GM21360 (cell line): ENCODE measurements at regions not wholly inside any gene's neighbourhood (a gene's known extent, or its start where the extent isn't known, plus 50 kb on each side); places are given as distances from the start of the nearest gene placed in this dataset.

Experiments
- ATAC-seq: cut with Tn5 transposase; IDR thresholded peaks from one replicate; pipeline ENCODE4 v1.9.1; 2021; ENCODE audit warnings: mild to moderate bottlenecking, moderate library complexity; ENCODE audit not compliant: unreplicated experiment

GRCh38 chr2:21676041-21676440 is 552.3 kb downstream of the TDRD15 start:
- no peak for ATAC-seq

- no peak for ATAC-seq
Measured at GRCh38 chr2:21676676-21677075, 552.9 kb downstream of the TDRD15 start.

DNA sequence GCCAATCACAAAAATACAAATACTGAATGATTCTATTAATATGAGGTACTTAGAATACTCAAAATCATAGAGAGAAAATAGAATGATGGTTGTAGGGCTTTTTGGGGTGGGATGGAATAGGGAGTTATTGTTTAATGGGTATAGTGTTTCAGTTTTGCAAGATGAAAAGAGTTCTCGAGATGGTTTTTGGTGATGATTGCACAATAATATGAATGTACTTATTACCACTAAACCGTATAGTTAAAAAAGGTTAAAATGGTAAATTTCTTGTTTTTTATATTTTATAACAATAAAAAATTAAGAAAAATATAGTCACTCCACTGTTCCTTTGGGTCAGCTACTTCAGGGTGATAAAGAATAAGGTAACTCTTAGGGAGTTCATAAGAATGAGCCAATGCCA is 560.1 kb downstream of the TDRD15 start:
- ATAC-seq, result no peak

DNA sequence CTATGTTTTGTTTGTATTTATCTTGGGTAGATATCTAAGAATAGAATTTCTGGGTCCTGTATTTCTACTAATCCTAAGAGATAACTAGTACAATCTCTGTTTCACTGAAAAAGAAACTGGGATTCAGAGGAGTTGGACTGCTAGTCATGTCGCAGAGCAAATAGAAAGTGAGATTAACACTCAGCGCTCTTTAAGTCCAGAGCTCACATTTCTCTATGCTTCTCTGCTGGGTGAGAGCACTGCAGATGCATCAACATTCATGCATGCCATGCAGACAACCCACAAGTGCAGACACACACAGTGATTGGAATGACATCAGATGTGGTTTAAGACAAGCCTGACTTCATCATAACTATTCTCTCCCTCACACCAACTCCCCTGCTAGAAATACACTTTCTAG is 563.8 kb downstream of the TDRD15 start:
- ATAC-seq, result no peak

GRCh38 chr2:21690005-21690404 is 566.2 kb downstream of the TDRD15 start:
- ATAC-seq, result no peak

GRCh38 chr2:21693081-21693480 is 569.3 kb downstream of the TDRD15 start:
- ATAC-seq, result no peak

DNA sequence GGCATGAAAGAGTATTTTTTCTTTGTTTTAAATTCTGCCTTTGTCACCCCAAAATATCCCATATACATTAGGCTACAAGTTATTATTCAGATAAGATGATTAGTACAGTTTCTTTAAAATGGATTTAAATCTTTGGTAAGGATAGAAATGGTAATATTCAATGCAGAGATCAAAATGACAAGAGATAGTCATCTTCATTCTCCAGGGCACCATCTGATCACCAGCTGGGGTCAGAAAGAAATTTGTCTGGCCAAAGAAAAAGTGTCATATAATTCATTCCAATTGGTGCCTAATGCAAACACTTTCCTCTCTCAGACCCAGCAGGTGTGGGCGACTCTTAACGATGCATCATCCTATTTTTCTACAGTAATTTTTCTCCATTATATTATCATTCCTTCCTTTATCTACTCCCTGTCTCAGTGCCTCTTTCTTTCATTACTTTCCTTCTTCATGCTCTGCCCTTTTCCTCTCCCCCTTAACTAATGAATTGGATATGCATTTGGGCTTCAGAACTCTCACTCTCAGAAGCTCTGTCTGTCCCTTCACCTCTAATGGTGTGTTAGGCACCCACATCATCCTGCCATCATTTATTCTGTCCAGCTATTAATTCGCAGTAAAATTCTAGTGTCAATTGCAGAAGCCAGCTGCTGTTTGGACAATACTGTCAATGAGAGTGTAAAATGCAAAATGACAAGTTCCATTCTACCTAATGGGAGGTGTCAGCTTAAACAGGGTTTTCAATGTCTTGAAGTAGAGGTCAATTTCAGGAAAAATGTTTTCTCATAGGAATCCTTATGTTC is 570.5 kb downstream of the TDRD15 start:
- ATAC-seq, result no peak

DNA sequence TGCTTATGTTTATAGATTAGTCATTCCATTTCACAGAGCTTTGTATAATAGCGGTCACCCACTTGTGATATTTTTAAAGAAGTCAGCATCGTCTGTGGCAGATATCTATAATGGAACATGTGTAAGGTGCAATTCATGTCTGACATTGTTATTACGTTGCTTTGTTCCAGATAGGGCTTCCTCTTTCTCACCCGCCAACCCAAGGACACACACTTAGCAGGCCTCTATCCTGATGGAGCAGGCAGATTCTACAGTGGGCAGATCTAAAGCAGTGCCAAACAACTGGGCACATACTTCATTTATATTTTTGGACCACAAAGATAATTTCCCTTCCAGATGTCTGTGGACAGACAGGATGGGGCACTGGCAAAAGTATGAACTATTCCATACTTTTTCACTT is 573.1 kb downstream of the TDRD15 start:
- no peak for ATAC-seq

DNA sequence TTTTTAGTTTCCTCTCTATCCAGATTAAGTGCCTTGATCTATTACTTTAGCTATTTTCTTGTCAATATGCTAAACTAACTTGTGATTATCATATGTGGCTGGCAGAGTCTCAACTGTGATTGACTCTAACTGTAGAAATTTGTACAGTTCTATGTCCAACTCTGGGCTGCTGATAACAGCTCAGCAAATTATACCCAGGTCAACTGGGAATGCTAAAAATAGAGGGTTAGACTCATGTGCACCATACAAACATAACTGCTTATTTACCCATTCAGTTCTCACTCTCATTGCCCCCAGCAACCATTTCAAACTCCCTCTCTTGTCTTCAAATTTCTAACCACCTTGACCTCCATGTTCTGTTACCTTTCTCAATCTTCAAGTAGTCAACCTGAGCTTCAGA is 576.9 kb downstream of the TDRD15 start:
- no peak for ATAC-seq

DNA sequence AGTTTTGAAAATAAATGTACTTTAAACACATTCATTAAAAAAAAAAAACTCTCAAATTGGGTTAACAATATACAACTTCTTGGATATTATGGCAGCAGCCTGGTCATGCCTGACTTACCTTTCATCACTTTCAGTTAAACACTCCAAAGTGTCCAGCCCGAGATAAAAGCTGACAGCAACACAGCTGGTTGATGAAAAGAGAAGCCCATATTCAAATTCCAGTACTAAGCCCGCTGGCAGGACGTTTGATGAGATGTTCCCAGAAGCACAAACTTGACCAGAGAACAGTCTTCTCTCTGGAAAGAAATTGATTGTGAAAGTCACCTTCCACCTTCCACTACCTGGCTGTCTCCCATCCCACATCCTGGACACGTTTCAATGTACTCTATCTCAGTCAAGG is 586.3 kb downstream of the TDRD15 start:
- ATAC-seq, result no peak

GRCh38 chr2:21710496-21710895 is 586.7 kb downstream of the TDRD15 start:
- no peak for ATAC-seq

DNA sequence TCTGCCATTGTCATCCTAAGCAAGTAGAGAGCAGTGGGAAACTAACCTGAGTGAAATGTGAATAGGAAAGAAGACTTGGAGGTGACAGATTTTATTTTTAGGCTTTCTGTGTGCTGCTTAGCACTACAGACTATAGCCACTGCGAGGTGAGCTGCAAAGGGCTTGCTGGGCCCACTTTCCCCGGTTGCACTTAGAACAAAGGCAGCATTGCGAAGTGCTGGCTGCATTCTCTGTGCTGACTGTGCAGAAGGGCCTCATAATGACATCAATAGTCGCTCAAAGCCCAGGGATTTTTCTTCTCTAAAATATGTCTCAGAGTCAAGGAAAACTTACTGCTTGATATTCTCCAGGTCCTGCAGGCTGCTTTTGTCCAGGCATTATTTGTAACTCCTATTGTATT is 592.1 kb downstream of the TDRD15 start:
- no peak for ATAC-seq

DNA sequence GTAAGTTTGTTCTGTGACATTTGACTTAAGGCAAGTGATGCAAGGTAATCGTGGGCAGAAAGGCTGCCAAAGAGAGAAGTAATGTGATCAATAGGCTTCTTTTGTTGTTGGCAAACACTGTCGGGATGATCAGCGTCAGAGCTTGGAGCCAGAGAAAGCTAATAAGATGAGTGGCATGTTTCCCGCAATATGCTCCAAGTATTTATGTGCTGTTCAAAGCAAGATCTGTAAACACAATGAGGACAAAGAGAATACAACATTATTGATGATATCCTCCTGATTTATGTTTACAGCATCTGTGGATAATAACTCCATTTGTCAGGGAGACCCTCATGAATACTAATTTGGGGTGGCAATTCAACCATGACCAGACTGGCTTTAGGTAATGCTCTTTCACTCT is 603.3 kb downstream of the TDRD15 start:
- no peak for ATAC-seq

DNA sequence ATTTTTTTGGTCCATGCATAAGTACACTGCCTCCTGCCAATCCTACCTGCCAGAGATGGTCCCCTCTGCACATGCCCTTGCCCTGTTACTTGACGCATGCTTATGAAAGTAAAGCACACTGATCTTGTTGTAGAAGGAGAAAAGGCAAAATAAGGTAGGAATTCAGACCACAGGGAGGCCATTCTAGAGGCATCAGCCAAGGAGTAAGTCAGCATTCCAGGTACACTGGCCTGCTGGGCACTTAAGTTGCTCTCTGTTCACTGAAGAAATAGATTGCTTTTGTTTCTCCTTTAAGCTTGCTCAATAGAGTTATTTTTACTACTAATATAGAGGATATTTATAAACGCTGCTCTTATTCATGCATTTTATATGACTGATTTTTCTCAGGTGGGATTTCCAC is 604.4 kb downstream of the TDRD15 start:
- no peak for ATAC-seq

- ATAC-seq, result no peak
Measured at GRCh38 chr2:21730141-21730540, 606.4 kb downstream of the TDRD15 start.

DNA sequence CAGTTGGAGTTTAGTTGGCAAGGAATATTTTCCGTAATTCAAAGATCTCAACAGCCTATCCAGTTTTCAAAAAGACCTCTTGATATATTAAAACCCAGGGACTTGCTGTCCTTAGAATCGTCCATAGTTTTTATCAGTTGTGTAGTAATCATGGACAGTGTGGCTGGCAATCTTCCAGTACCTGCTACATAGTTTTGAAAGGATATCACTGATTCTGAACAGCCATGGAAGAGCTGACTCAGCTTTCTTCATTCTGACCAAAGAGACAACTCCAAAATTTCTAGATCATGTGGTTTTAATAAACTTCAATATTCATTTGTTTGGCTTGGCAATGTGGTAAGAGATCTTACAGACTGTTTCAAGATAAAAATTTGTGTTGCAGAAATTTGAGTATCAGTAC is 616.7 kb downstream of the TDRD15 start:
- ATAC-seq, result no peak

- ATAC-seq, result no peak
Measured at GRCh38 chr2:21746499-21746898, 622.7 kb downstream of the TDRD15 start.

DNA sequence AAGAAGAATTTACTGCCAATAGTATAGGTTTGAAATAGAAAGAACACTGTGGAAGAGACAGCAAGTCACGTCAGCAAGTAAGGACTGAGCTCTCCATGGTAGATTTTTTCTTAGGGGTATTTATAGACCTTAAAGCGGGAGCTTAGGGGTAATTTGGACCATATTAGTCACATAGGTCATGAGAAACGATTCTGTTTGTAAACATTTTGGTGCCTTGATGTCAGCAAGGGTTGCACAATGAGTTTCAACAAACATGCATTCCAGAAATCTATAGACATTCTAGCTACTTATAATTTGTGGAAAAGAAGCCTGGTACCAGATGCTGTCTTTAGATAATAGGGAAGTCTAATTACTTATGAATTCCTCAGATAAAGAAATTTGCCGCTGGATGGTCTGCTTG is 624.7 kb downstream of the TDRD15 start:
- ATAC-seq, result no peak

- ATAC-seq, result no peak
Measured at GRCh38 chr2:21754164-21754788, 630.5 kb downstream of the TDRD15 start.

- ATAC-seq, result no peak
Measured at GRCh38 chr2:21757805-21758430, 634.1 kb downstream of the TDRD15 start.

DNA sequence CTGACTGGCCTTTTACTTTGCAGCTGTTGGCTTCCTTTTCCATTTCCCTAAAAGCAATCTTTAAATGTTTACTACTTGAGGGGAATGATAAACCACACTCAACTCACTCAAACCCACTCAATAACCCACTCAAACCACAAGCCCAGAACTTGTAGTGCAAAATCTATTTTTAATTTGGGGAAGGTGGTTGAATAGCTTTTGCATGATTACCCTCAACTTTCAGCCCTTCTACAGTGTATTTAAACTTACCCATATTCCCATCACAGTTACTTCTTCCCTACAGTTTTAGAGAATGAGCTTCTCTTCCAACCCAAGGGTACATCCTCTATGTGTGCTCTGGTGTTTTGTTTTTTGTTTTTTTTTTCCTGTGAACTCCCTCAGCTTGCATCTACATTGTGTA is 636.1 kb downstream of the TDRD15 start:
- no peak for ATAC-seq

DNA sequence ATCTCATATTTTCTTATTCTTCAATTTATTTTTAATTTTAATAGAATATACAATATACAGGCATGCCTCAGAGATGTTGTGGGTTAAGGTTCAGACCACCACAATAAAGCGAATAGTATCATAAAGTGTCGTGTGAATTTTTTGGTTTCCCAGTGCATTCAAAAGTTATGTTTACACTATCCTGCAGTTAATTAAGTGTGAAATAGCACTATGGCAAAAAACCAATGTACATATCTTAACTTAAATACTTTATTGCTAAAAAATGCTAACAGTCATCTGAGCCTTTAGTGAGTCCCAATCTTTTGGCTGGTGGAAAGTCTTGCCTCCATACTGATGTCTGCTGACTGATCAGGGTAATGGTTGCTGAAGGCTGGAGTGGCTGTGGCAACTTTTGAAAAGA is 637.6 kb downstream of the TDRD15 start:
- no peak for ATAC-seq
